A549 (cell line): ENCODE measurements at regions not wholly inside any gene's neighbourhood (a gene's known extent, or its start where the extent isn't known, plus 50 kb on each side); places are given as distances from the start of the nearest gene placed in this dataset.

Experiments
- HDAC2 ChIP-seq: fragments of 200-600 bp; sonication (generic); IDR thresholded peaks from 2 replicates; pipeline ENCODE4 v1.6.1; 2016
- POLR2A ChIP-seq: IDR thresholded peaks from 2 replicates; pipeline ENCODE4 v1.6.1; 2012; ENCODE audit warnings: mild to moderate bottlenecking, low read length
- ZFP36 ChIP-seq: fragments of 450-650 bp; IDR thresholded peaks from 2 replicates; pipeline ENCODE4 v1.6.1; 2014; ENCODE audit warnings: borderline replicate concordance; ENCODE audit not compliant: partially characterized antibody
- TF ChIP-seq, protein P1 (sequence below): fragments of >200 bp; sonication (Bioruptor Twin); formaldehyde crosslinking; IDR thresholded peaks from 3 replicates; pipeline ENCODE4 v1.5.1; 2016
- TF ChIP-seq, protein P2 (sequence below): IDR thresholded peaks from 2 replicates; pipeline ENCODE4 v1.6.1; 2012

DNA sequence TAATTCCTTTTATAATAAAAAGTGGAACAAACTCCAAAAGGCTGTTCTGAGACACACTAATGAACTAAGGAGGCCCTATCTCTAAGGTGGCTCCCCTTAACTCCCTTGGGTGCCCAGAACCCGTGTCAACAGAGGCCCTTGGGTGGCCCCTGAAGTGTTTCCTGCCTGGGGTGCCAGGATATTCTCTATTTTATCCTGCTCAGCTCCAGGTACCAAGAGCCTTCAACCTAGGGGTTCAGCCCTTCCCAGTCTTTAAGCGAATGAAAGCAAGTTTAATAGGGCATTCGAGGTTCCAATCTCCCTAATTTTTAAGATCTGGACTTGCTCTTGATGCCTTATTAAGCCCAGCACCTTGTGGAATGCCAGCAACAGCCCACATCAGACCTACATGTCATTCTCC is 64.4 kb upstream of the MYO3A start:
- TF ChIP-seq, protein P1, sequence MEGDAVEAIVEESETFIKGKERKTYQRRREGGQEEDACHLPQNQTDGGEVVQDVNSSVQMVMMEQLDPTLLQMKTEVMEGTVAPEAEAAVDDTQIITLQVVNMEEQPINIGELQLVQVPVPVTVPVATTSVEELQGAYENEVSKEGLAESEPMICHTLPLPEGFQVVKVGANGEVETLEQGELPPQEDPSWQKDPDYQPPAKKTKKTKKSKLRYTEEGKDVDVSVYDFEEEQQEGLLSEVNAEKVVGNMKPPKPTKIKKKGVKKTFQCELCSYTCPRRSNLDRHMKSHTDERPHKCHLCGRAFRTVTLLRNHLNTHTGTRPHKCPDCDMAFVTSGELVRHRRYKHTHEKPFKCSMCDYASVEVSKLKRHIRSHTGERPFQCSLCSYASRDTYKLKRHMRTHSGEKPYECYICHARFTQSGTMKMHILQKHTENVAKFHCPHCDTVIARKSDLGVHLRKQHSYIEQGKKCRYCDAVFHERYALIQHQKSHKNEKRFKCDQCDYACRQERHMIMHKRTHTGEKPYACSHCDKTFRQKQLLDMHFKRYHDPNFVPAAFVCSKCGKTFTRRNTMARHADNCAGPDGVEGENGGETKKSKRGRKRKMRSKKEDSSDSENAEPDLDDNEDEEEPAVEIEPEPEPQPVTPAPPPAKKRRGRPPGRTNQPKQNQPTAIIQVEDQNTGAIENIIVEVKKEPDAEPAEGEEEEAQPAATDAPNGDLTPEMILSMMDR: no peak
- TF ChIP-seq, protein P2, sequence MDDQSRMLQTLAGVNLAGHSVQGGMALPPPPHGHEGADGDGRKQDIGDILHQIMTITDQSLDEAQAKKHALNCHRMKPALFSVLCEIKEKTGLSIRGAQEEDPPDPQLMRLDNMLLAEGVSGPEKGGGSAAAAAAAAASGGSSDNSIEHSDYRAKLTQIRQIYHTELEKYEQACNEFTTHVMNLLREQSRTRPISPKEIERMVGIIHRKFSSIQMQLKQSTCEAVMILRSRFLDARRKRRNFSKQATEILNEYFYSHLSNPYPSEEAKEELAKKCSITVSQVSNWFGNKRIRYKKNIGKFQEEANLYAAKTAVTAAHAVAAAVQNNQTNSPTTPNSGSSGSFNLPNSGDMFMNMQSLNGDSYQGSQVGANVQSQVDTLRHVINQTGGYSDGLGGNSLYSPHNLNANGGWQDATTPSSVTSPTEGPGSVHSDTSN: no peak
- TF ChIP-seq POLR2A (no peak), ZFP36 (no peak), HDAC2 (no peak)
